Astrocyte (in vitro differentiated cells and primary cell): ENCODE measurements at regions not wholly inside any gene's neighbourhood (a gene's known extent, or its start where the extent isn't known, plus 50 kb on each side); places are given as distances from the start of the nearest gene placed in this dataset.

Experiments
- EZH2 ChIP-seq: IDR thresholded peaks from 2 replicates; pipeline ENCODE4 v1.6.1; 2012; ENCODE audit warnings: mild to moderate bottlenecking, low read length, inconsistent platforms; ENCODE audit not compliant: insufficient read depth
- TF ChIP-seq, protein P1 (sequence below): IDR thresholded peaks from 2 replicates; pipeline ENCODE4 v1.5.1; 2011; ENCODE audit warnings: low read depth, mild to moderate bottlenecking, inconsistent platforms, low read length, moderate library complexity; ENCODE audit not compliant: insufficient read depth

- TF ChIP-seq, protein P1, sequence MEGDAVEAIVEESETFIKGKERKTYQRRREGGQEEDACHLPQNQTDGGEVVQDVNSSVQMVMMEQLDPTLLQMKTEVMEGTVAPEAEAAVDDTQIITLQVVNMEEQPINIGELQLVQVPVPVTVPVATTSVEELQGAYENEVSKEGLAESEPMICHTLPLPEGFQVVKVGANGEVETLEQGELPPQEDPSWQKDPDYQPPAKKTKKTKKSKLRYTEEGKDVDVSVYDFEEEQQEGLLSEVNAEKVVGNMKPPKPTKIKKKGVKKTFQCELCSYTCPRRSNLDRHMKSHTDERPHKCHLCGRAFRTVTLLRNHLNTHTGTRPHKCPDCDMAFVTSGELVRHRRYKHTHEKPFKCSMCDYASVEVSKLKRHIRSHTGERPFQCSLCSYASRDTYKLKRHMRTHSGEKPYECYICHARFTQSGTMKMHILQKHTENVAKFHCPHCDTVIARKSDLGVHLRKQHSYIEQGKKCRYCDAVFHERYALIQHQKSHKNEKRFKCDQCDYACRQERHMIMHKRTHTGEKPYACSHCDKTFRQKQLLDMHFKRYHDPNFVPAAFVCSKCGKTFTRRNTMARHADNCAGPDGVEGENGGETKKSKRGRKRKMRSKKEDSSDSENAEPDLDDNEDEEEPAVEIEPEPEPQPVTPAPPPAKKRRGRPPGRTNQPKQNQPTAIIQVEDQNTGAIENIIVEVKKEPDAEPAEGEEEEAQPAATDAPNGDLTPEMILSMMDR: no peak
- no peak for TF ChIP-seq EZH2
These were observed 204.1 kb upstream of the TBL1XR1 start for GRCh38 chr3:177401375-177401774.
